H1 (cell line): ENCODE measurements at regions not wholly inside any gene's neighbourhood (a gene's known extent, or its start where the extent isn't known, plus 50 kb on each side); places are given as distances from the start of the nearest gene placed in this dataset.
"Not testable (repeated sequence)": the region's sequence is repeated elsewhere in the genome, so short reads cannot be mapped to it uniquely, and the experiment has no call there.

Experiments
- CTCF ChIA-PET: fragments of 300-600 bp; sonication (Branson Sonifier 250); formaldehyde crosslinking; loops from one replicate; lab custom pipeline; 2021; ENCODE audit not compliant: partially characterized antibody; lab: Charles Lee
- POLR2A ChIA-PET: fragments of 300-600 bp; sonication (Branson Sonifier 250); formaldehyde crosslinking; loops from one replicate; lab custom pipeline; 2021; ENCODE audit warnings: inconsistent platforms; ENCODE audit not compliant: partially characterized antibody; lab: Charles Lee
- DNase-seq, 2 experiments: peaks; one replicate each; pipeline versions ENCODE4 v3.0.0 to v3.0.0-alpha.2; 2010 to 2022; ENCODE audit warnings: low spot score in 2 of 2, low read depth in 1 of 2, mixed read lengths in 1 of 2
- FAIRE-seq: peaks from 2 replicates; lab custom pipeline; 2011; peaks lifted over from hg19 to GRCh38; lab: Jason Lieb, UNC
- H2AFZ ChIP-seq: 2 replicates; pipeline ENCODE4 v1.8.1; 2012; ENCODE audit warnings: low read length, inconsistent platforms
- H2AK5ac ChIP-seq: 2 replicates; pipeline ENCODE4 v1.6.1; 2013; ENCODE audit warnings: low read depth, low read length
- H2BK120ac ChIP-seq: replicated peaks from 2 replicates; pipeline ENCODE3; 2013; ENCODE audit warnings: low read depth, low read length, inconsistent platforms
- H2BK12ac ChIP-seq: 2 replicates; pipeline ENCODE4 v1.6.1; 2013; ENCODE audit warnings: low read depth, low read length
- H2BK15ac ChIP-seq: 2 replicates; pipeline ENCODE4 v1.6.1; 2013; ENCODE audit warnings: low read length
- H2BK20ac ChIP-seq: 2 replicates; pipeline ENCODE4 v1.6.1; 2013; ENCODE audit warnings: low read length
- H2BK5ac ChIP-seq: 2 replicates; pipeline ENCODE4 v1.6.1; 2013; ENCODE audit warnings: low read depth, low read length
- H3K14ac ChIP-seq: 2 replicates; pipeline ENCODE4 v1.6.1; 2013; ENCODE audit warnings: inconsistent platforms; ENCODE audit not compliant: insufficient read length
- H3K18ac ChIP-seq: 2 replicates; pipeline ENCODE4 v1.6.1; 2013; ENCODE audit warnings: low read length; ENCODE audit errors: extremely low read depth
- H3K23ac ChIP-seq: 2 replicates; pipeline ENCODE4 v1.6.1; 2013; ENCODE audit warnings: inconsistent platforms; ENCODE audit not compliant: insufficient read length
- H3K23me2 ChIP-seq: 2 replicates; pipeline ENCODE4 v1.6.1; 2013; ENCODE audit warnings: low read depth, low read length
- H3K27ac ChIP-seq: 2 replicates; pipeline ENCODE4 v1.6.1; 2011; ENCODE audit warnings: low read depth, low read length, inconsistent platforms
- H3K27me3 ChIP-seq, 4 experiments: replicated peaks in 1 of 4; 1 replicate in 1 of 4; 2 replicates in 3 of 4; pipeline versions ENCODE4 v1.6.1 to v1.8.1; 2011 to 2013; ENCODE audit warnings: low read length in 3 of 4, mild to moderate bottlenecking in 3 of 4, inconsistent platforms in 2 of 4, mixed read lengths in 2 of 4, moderate library complexity in 1 of 4; ENCODE audit not compliant: control insufficient read depth in 3 of 4, insufficient read depth in 3 of 4; ENCODE audit errors: extremely low read depth in 1 of 4
- H3K36me3 ChIP-seq, 4 experiments: 2 replicates each; pipeline versions ENCODE4 v1.6.1 to v1.8.1; 2011 to 2013; ENCODE audit warnings: mild to moderate bottlenecking in 4 of 4, low read length in 3 of 4, moderate library complexity in 2 of 4, control low read depth in 1 of 4, inconsistent platforms in 1 of 4; ENCODE audit not compliant: insufficient read depth in 4 of 4, control insufficient read depth in 2 of 4
- H3K4ac ChIP-seq: replicated peaks from 2 replicates; pipeline ENCODE3; 2013; ENCODE audit warnings: low read length, low read depth, mixed read lengths, inconsistent platforms; ENCODE audit not compliant: insufficient read length
- H3K4me1 ChIP-seq, 4 experiments: replicated peaks in 1 of 4; 1 replicate in 1 of 4; 2 replicates in 3 of 4; pipeline versions ENCODE4 v1.6.1 to v1.8.1; 2011 to 2013; ENCODE audit warnings: low read length in 3 of 4, inconsistent platforms in 2 of 4, mixed read lengths in 1 of 4; ENCODE audit not compliant: insufficient read depth in 4 of 4, control insufficient read depth in 3 of 4
- H3K4me2 ChIP-seq, 2 experiments: 2 replicates each; pipeline versions ENCODE4 v1.6.1 to v1.8.1; 2011 to 2013; ENCODE audit warnings: low read depth in 2 of 2, low read length in 2 of 2, control low read depth in 1 of 2, inconsistent platforms in 1 of 2, mild to moderate bottlenecking in 1 of 2; ENCODE audit not compliant: insufficient read depth in 1 of 2
- H3K4me3 ChIP-seq, 4 experiments: fragments of 200-600, 300-600 bp in 1 of 4; sonication (generic), shearing (Covaris generic), sonication (Bioruptor Twin) in 1 of 4; 2 replicates each; pipeline versions ENCODE4 v1.5.1 to v1.8.1; 2011 to 2016; ENCODE audit warnings: low read length in 4 of 4, low read depth in 3 of 4, control low read depth in 2 of 4, inconsistent platforms in 2 of 4, mild to moderate bottlenecking in 2 of 4, mixed read lengths in 1 of 4, moderate library complexity in 1 of 4; ENCODE audit not compliant: insufficient read depth in 2 of 4; ENCODE audit errors: extremely low read depth in 1 of 4
- H3K56ac ChIP-seq: replicated peaks from 2 replicates; pipeline ENCODE3; 2013; ENCODE audit warnings: low read depth, mild to moderate bottlenecking, mixed read lengths, low read length, inconsistent platforms; ENCODE audit not compliant: insufficient read length
- H3K79me1 ChIP-seq: 2 replicates; pipeline ENCODE4 v1.6.1; 2013; ENCODE audit warnings: low read depth, low read length, control low read depth
- H3K79me2 ChIP-seq, 2 experiments: 2 replicates each; pipeline versions ENCODE4 v1.6.1 to v1.8.1; 2012 to 2013; ENCODE audit warnings: low read length in 2 of 2, mild to moderate bottlenecking in 2 of 2, inconsistent platforms in 1 of 2; ENCODE audit not compliant: insufficient read depth in 2 of 2, control insufficient read depth in 1 of 2
- H3K9ac ChIP-seq, 4 experiments: replicated peaks in 1 of 4; 1 replicate in 1 of 4; 2 replicates in 3 of 4; pipeline versions ENCODE4 v1.6.1 to v1.8.1; 2011 to 2013; ENCODE audit warnings: low read depth in 3 of 4, low read length in 3 of 4, control low read depth in 2 of 4, mild to moderate bottlenecking in 2 of 4, moderate library complexity in 2 of 4, inconsistent platforms in 1 of 4; ENCODE audit errors: extremely low read depth in 1 of 4
- H3K9me3 ChIP-seq, 2 experiments: 2 replicates each; pipeline versions ENCODE4 v1.6.1 to v1.8.1; 2012 to 2013; ENCODE audit warnings: mild to moderate bottlenecking in 2 of 2, moderate library complexity in 2 of 2, control low read depth in 1 of 2, inconsistent platforms in 1 of 2, low read depth in 1 of 2, low read length in 1 of 2, mixed read lengths in 1 of 2; ENCODE audit not compliant: insufficient read depth in 2 of 2
- H4K20me1 ChIP-seq, 2 experiments: replicated peaks in 1 of 2; 2 replicates each; pipeline versions ENCODE3 to v1.8.1; 2011 to 2013; ENCODE audit warnings: inconsistent platforms in 2 of 2, low read length in 2 of 2, mild to moderate bottlenecking in 1 of 2; ENCODE audit not compliant: insufficient read depth in 2 of 2, control insufficient read depth in 1 of 2
- H4K5ac ChIP-seq: 2 replicates; pipeline ENCODE4 v1.6.1; 2013; ENCODE audit warnings: low read length, low read depth, mixed read lengths, inconsistent platforms; ENCODE audit not compliant: insufficient read length
- H4K8ac ChIP-seq: 2 replicates; pipeline ENCODE4 v1.8.0; 2013; ENCODE audit warnings: mild to moderate bottlenecking, moderate library complexity, low read length, inconsistent platforms; ENCODE audit not compliant: insufficient read depth; ENCODE audit errors: extremely low read depth
- H4K91ac ChIP-seq: replicated peaks from 2 replicates; pipeline ENCODE3; 2013; ENCODE audit warnings: low read length, mixed read lengths, inconsistent platforms; ENCODE audit not compliant: insufficient read length
- WGBS, 2 experiments: shearing (Covaris generic) in 1 of 2; methylation state at CpG; one replicate each; pipeline versions ENCODE4 v1.1.6 to v1.1.7; 2013 to 2015; ENCODE audit warnings: low lambda C conversion rate in 2 of 2, mixed read lengths in 2 of 2, inconsistent platforms in 1 of 2, low coverage in 1 of 2, missing lambda C conversion rate in 1 of 2; ENCODE audit not compliant: insufficient replicate concordance in 2 of 2, insufficient coverage in 1 of 2, insufficient read length in 1 of 2; ENCODE audit errors: extremely low coverage in 1 of 2, missing lambda C conversion rate in 1 of 2; 5-methylcytosine and 5-hydroxymethylcytosine counted together

DNA sequence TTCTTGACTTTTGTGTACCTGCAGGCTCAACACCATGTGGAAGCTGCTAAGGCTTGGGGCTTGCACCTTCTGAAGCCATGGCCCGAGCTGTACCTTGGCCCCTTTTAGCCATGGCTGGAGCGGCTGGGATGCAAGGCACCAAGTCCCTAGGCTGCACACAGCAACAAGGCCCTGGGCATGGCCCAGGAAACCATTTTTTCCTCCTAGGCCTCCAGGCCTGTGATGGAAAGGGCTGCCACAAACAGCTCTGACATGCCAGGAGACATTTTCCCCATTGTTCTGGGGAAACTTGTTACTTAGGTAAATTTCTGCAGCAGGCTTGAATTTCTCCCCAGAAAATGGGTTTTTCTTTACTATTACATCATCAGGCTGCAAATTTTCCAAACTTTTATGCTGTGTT is 387.4 kb downstream of the GBA3 start:
- H3K4me2 ChIP-seq, H2AFZ ChIP-seq, H4K8ac ChIP-seq, H3K9ac ChIP-seq, H2BK120ac ChIP-seq, H3K79me1 ChIP-seq, H3K27me3 ChIP-seq, H2BK15ac ChIP-seq, H3K4ac ChIP-seq, H4K5ac ChIP-seq, H3K4me3 ChIP-seq, H3K56ac ChIP-seq, H2BK20ac ChIP-seq, POLR2A ChIA-PET, H3K79me2 ChIP-seq, FAIRE-seq, H3K23ac ChIP-seq, H2BK12ac ChIP-seq, CTCF ChIA-PET, H3K4me1 ChIP-seq, H3K14ac ChIP-seq, H3K27ac ChIP-seq, H3K23me2 ChIP-seq, H3K36me3 ChIP-seq, H2BK5ac ChIP-seq, H3K18ac ChIP-seq, H4K91ac ChIP-seq, H2AK5ac ChIP-seq, H4K20me1 ChIP-seq: not testable (repeated sequence)
- peaks cover 31 to 38% of the 10 kb centered on the region in 2 experiments for H3K9me3 ChIP-seq
- DNase-seq: peak in 1 of 2 experiments; percentile 43
- WGBS, 2 experiments: 88% methylated on average over 2 of the region's 2 CpGs; no CpG with 5 or more reads in 1 of the 2 experiments
